ENCODE measurements at regions not wholly inside any gene's neighbourhood (a gene's known extent, or its start where the extent isn't known, plus 50 kb on each side); places are given as distances from the start of the nearest gene placed in this dataset.

GRCh38 chr16:47854737-47855136 is 301.1 kb downstream of the ABCC12 start:
- no peaks in the 10 kb centered on the region for H3K9me3 ChIP-seq (ENCODE audit: control insufficient read depth, insufficient read depth, low read depth, low read length)
- no peaks in the 10 kb centered on the region for H4K20me1 ChIP-seq (ENCODE audit: control insufficient read depth, extremely low read depth, insufficient read depth, low read length)
- no peak overlapping the region for H3K27ac ChIP-seq (ENCODE audit: insufficient read depth, low read length)

GRCh38 chr16:47852991-47853390 is 302.8 kb downstream of the ABCC12 start:
- H3K27me3 ChIP-seq (ENCODE audit: control insufficient read depth, insufficient read depth, low read length) = no peaks in the 10 kb centered on the region

More at GRCh38 chr16:47854737-47855136, 301.1 kb downstream of the ABCC12 start:
- Histone ChIP-seq H3K4me1 (ENCODE audit: control insufficient read depth, extremely low read depth, insufficient read depth, low read length) (no peaks in the 10 kb centered on the region), H3K79me2 (ENCODE audit: control insufficient read depth, insufficient read depth, low read length) (no peaks in the 10 kb centered on the region), H3K27me3 (ENCODE audit: control insufficient read depth, insufficient read depth, low read length) (no peaks in the 10 kb centered on the region), H3K4me2 (ENCODE audit: extremely low read depth, insufficient read depth, low read length) (no peak overlapping the region), H3K36me3 (ENCODE audit: control insufficient read depth, insufficient read depth, low read length) (no peaks in the 10 kb centered on the region), H2AFZ (ENCODE audit: low read length) (no peak overlapping the region), H3K9ac (ENCODE audit: insufficient read depth, low read length) (no peak overlapping the region), H3K4me3 (replicated peaks in 1 of 4; ENCODE audit: control extremely low read depth in 1 of 4, insufficient read depth in 1 of 4, low read depth in 3 of 4, low read length in 4 of 4) (no peak overlapping the region)
- no peak for TF ChIP-seq EZH2 (IDR thresholded peaks at IDR 0.05; ENCODE audit: low read length, missing control alignments)
- TF ChIP-seq CTCF (conservative IDR thresholded peaks at IDR 0.05 in 1 of 2, IDR thresholded peaks at IDR 0.05 in 1 of 2; ENCODE audit: low read depth in 1 of 2, low read length in 2 of 2) = no peak
- no peak for DNase-seq (ENCODE audit: low read depth in 2 of 2)

GRCh38 chr16:47851146-47851545 is 304.6 kb downstream of the ABCC12 start:
- Histone ChIP-seq H2AFZ (ENCODE audit: low read length) (no peak overlapping the region), H3K27me3 (ENCODE audit: control insufficient read depth, insufficient read depth, low read length) (no peaks in the 10 kb centered on the region), H3K79me2 (ENCODE audit: control insufficient read depth, insufficient read depth, low read length) (no peaks in the 10 kb centered on the region), H3K9me3 (ENCODE audit: control insufficient read depth, insufficient read depth, low read depth, low read length) (no peaks in the 10 kb centered on the region), H3K4me3 (replicated peaks in 1 of 4; ENCODE audit: control extremely low read depth in 1 of 4, insufficient read depth in 1 of 4, low read depth in 3 of 4, low read length in 4 of 4) (no peak overlapping the region), H3K36me3 (ENCODE audit: control insufficient read depth, insufficient read depth, low read length) (no peaks in the 10 kb centered on the region), H4K20me1 (ENCODE audit: control insufficient read depth, extremely low read depth, insufficient read depth, low read length) (no peaks in the 10 kb centered on the region), H3K4me2 (ENCODE audit: extremely low read depth, insufficient read depth, low read length) (no peak overlapping the region), H3K4me1 (ENCODE audit: control insufficient read depth, extremely low read depth, insufficient read depth, low read length) (no peaks in the 10 kb centered on the region), H3K27ac (ENCODE audit: insufficient read depth, low read length) (no peak overlapping the region), H3K9ac (ENCODE audit: insufficient read depth, low read length) (no peak overlapping the region)
- peak in 1 of 2 donors; percentile 10 for DNase-seq (ENCODE audit: low read depth in 2 of 2)
- TF ChIP-seq CTCF (conservative IDR thresholded peaks at IDR 0.05 in 1 of 2, IDR thresholded peaks at IDR 0.05 in 1 of 2; ENCODE audit: low read depth in 1 of 2, low read length in 2 of 2) (no peak), EZH2 (IDR thresholded peaks at IDR 0.05; ENCODE audit: low read length, missing control alignments) (no peak)

More at GRCh38 chr16:47852991-47853390, 302.8 kb downstream of the ABCC12 start:
- H3K36me3 ChIP-seq (ENCODE audit: control insufficient read depth, insufficient read depth, low read length) = no peaks in the 10 kb centered on the region
- H3K4me1 ChIP-seq (ENCODE audit: control insufficient read depth, extremely low read depth, insufficient read depth, low read length) = no peaks in the 10 kb centered on the region
- H3K27ac ChIP-seq (ENCODE audit: insufficient read depth, low read length) = no peak overlapping the region
- no peak for DNase-seq (ENCODE audit: low read depth in 2 of 2)
- no peaks in the 10 kb centered on the region for H3K79me2 ChIP-seq (ENCODE audit: control insufficient read depth, insufficient read depth, low read length)
- H3K9ac ChIP-seq (ENCODE audit: insufficient read depth, low read length) = no peak overlapping the region
- no peak overlapping the region for H3K4me2 ChIP-seq (ENCODE audit: extremely low read depth, insufficient read depth, low read length)
- H4K20me1 ChIP-seq (ENCODE audit: control insufficient read depth, extremely low read depth, insufficient read depth, low read length) = no peaks in the 10 kb centered on the region
- no peaks in the 10 kb centered on the region for H3K9me3 ChIP-seq (ENCODE audit: control insufficient read depth, insufficient read depth, low read depth, low read length)
- no peak overlapping the region for H3K4me3 ChIP-seq (replicated peaks in 1 of 4; ENCODE audit: control extremely low read depth in 1 of 4, insufficient read depth in 1 of 4, low read depth in 3 of 4, low read length in 4 of 4)
- TF ChIP-seq CTCF (conservative IDR thresholded peaks at IDR 0.05 in 1 of 2, IDR thresholded peaks at IDR 0.05 in 1 of 2; ENCODE audit: low read depth in 1 of 2, low read length in 2 of 2) (no peak), EZH2 (IDR thresholded peaks at IDR 0.05; ENCODE audit: low read length, missing control alignments) (no peak)
- no peak overlapping the region for H2AFZ ChIP-seq (ENCODE audit: low read length)

Measured in fibroblast of lung (primary cell).